Ovary (tissue), 1 donor: ENCODE measurements at regions not wholly inside any gene's neighbourhood (a gene's known extent, or its start where the extent isn't known, plus 50 kb on each side); places are given as distances from the start of the nearest gene placed in this dataset.

Experiments used
- EP300 ChIP-seq: sonication (generic); formaldehyde crosslinking; IDR thresholded peaks from one replicate; pipeline ENCODE4 v1.6.1; 2017; ENCODE audit warnings: antibody characterized with exemption
- POLR2A ChIP-seq: fragments of 450-650 bp; IDR thresholded peaks from one replicate; pipeline ENCODE4 v1.6.1; 2017; ENCODE audit warnings: antibody characterized with exemption, mild to moderate bottlenecking, moderate library complexity

GRCh38 chr5:156031181-156031580, 295.8 kb upstream of the SGCD start:
- TF ChIP-seq EP300 (no peak), POLR2A (no peak)
